Neutrophil (primary cell): ENCODE measurements at regions not wholly inside any gene's neighbourhood (a gene's known extent, or its start where the extent isn't known, plus 50 kb on each side); places are given as distances from the start of the nearest gene placed in this dataset.

ENCODE experiments used
- H3K27ac ChIP-seq: fragments of 200-600 bp; sonication (generic); 2 replicates; pipeline ENCODE4 v1.5.1; 2016; ENCODE audit warnings: mild to moderate bottlenecking, moderate library complexity
- H3K27me3 ChIP-seq: fragments of 200-600 bp; sonication (generic); 2 replicates; pipeline ENCODE4 v1.6.0; 2016; ENCODE audit warnings: mild to moderate bottlenecking
- H3K36me3 ChIP-seq: fragments of 200-600 bp; sonication (generic); 2 replicates; pipeline ENCODE4 v1.5.1; 2017
- H3K4me1 ChIP-seq, 2 experiments: fragments of 200-600 bp in 1 of 2; sonication (generic) in 1 of 2; 1 replicate in 1 of 2; 2 replicates in 1 of 2; pipeline versions ENCODE4 v1.5.1 to v1.6.1; 2013 to 2016; ENCODE audit warnings: low read depth in 1 of 2, low read length in 1 of 2, mild to moderate bottlenecking in 1 of 2, moderate library complexity in 1 of 2; ENCODE audit not compliant: control insufficient read depth in 1 of 2, insufficient read depth in 1 of 2
- H3K4me3 ChIP-seq, 2 experiments: fragments of 200-600 bp in 1 of 2; sonication (generic) in 1 of 2; 1 replicate in 1 of 2; 2 replicates in 1 of 2; pipeline ENCODE4 v1.5.1; 2013 to 2016; ENCODE audit warnings: low read depth in 1 of 2, low read length in 1 of 2, mild to moderate bottlenecking in 1 of 2, moderate library complexity in 1 of 2
- H3K9me3 ChIP-seq: fragments of 200-600 bp; sonication (generic); 2 replicates; pipeline ENCODE4 v1.5.1; 2016
- CTCF ChIP-seq: fragments of 200-600 bp; sonication (generic); IDR thresholded peaks from 2 replicates; pipeline ENCODE4 v1.5.1; 2016; ENCODE audit warnings: antibody characterized with exemption

GRCh38 chr4:81601358-81601694, 129.6 kb upstream of the RASGEF1B start:
- Histone ChIP-seq H3K4me1 (no peaks in the 10 kb centered on the region), H3K36me3 (no peaks in the 10 kb centered on the region), H3K4me3 (no peak overlapping the region), H3K9me3 (no peaks in the 10 kb centered on the region), H3K27ac (no peak overlapping the region), H3K27me3 (no peaks in the 10 kb centered on the region)
- TF ChIP-seq CTCF, result no peak

- Histone ChIP-seq H3K4me1 (no peaks in the 10 kb centered on the region), H3K36me3 (no peaks in the 10 kb centered on the region), H3K27ac (no peak overlapping the region), H3K27me3 (no peaks in the 10 kb centered on the region), H3K4me3 (no peak overlapping the region), H3K9me3 (no peaks in the 10 kb centered on the region)
- no peak for TF ChIP-seq CTCF
Observed at GRCh38 chr4:81600520-81601357, 129.0 kb upstream of the RASGEF1B start.

GRCh38 chr4:81599742-81600380, 128.2 kb upstream of the RASGEF1B start:
- Histone ChIP-seq H3K36me3 (no peaks in the 10 kb centered on the region), H3K4me1 (no peaks in the 10 kb centered on the region), H3K9me3 (no peaks in the 10 kb centered on the region), H3K27me3 (no peaks in the 10 kb centered on the region), H3K27ac (no peak overlapping the region), H3K4me3 (no peak overlapping the region)
- no peak for TF ChIP-seq CTCF

GRCh38 chr4:81595798-81596610, 124.3 kb upstream of the RASGEF1B start:
- Histone ChIP-seq H3K36me3 (no peaks in the 10 kb centered on the region), H3K27me3 (no peaks in the 10 kb centered on the region), H3K27ac (no peak overlapping the region), H3K4me3 (no peak overlapping the region), H3K4me1 (no peaks in the 10 kb centered on the region), H3K9me3 (no peaks in the 10 kb centered on the region)
- no peak for TF ChIP-seq CTCF

- Histone ChIP-seq H3K4me1 (no peaks in the 10 kb centered on the region), H3K27me3 (no peaks in the 10 kb centered on the region), H3K27ac (no peak overlapping the region), H3K36me3 (no peaks in the 10 kb centered on the region), H3K9me3 (no peaks in the 10 kb centered on the region), H3K4me3 (no peak overlapping the region)
- no peak for TF ChIP-seq CTCF
Observed at GRCh38 chr4:81595287-81595686, 123.6 kb upstream of the RASGEF1B start.
